ENCODE measurements at regions not wholly inside any gene's neighbourhood (a gene's known extent, or its start where the extent isn't known, plus 50 kb on each side); places are given as distances from the start of the nearest gene placed in this dataset.
"Not testable (repeated sequence)": the region's sequence is repeated elsewhere in the genome, so short reads cannot be mapped to it uniquely, and the experiment has no call there.

- TF ChIP-seq CTCF (IDR thresholded peaks at IDR 0.05), result no peak
- H3K4me1 Mint-ChIP-seq (ENCODE audit: low read depth), result no peaks in the 10 kb centered on the region
- H3K36me3 Mint-ChIP-seq (ENCODE audit: low read depth), result no peaks in the 10 kb centered on the region
Measured at GRCh38 chr1:74937176-74937575, 197.0 kb upstream of the LHX8 start.

GRCh38 chr1:74943046-74943445 is 191.1 kb upstream of the LHX8 start:
- H3K4me3 Mint-ChIP-seq, result no peak overlapping the region
- no peak overlapping the region for H3K27ac Mint-ChIP-seq
- H3K4me1 Mint-ChIP-seq (ENCODE audit: low read depth), result no peaks in the 10 kb centered on the region
- H3K27me3 Mint-ChIP-seq (ENCODE audit: insufficient read depth), result no peaks in the 10 kb centered on the region; the same call in none of the 2 replicates
- no peak for TF ChIP-seq CTCF (IDR thresholded peaks at IDR 0.05)
- H3K36me3 Mint-ChIP-seq (ENCODE audit: low read depth), result no peaks in the 10 kb centered on the region
- H3K9me3 Mint-ChIP-seq, result peaks cover 10% of the 10 kb centered on the region
- no peak for DNase-seq

More at GRCh38 chr1:74937176-74937575, 197.0 kb upstream of the LHX8 start:
- no peak for DNase-seq
- H3K27ac Mint-ChIP-seq, result no peak overlapping the region
- H3K4me3 Mint-ChIP-seq, result no peak overlapping the region
- H3K27me3 Mint-ChIP-seq (ENCODE audit: insufficient read depth), result no peaks in the 10 kb centered on the region
- no peaks in the 10 kb centered on the region; the same call in 1 of the 2 replicates for H3K9me3 Mint-ChIP-seq

GRCh38 chr1:74946388-74946787 is 187.8 kb upstream of the LHX8 start:
- H3K36me3 Mint-ChIP-seq (ENCODE audit: low read depth), result no peaks in the 10 kb centered on the region; the same call in 1 of the 2 replicates
- no peaks in the 10 kb centered on the region for H3K4me1 Mint-ChIP-seq (ENCODE audit: low read depth)
- H3K27me3 Mint-ChIP-seq (ENCODE audit: insufficient read depth), result no peaks in the 10 kb centered on the region; the same call in none of the 2 replicates
- H3K4me3 Mint-ChIP-seq, result no peak overlapping the region
- DNase-seq, result no peak
- H3K9me3 Mint-ChIP-seq, result peaks cover 24% of the 10 kb centered on the region
- no peak overlapping the region for H3K27ac Mint-ChIP-seq
- TF ChIP-seq CTCF (IDR thresholded peaks at IDR 0.05), result no peak

- not testable (repeated sequence) for DNase-seq; H3K27ac Mint-ChIP-seq; H3K36me3 Mint-ChIP-seq (ENCODE audit: low read depth); H3K4me1 Mint-ChIP-seq (ENCODE audit: low read depth); H3K27me3 Mint-ChIP-seq (ENCODE audit: insufficient read depth); H3K4me3 Mint-ChIP-seq
- peaks cover 22% of the 10 kb centered on the region for H3K9me3 Mint-ChIP-seq
Measured at GRCh38 chr1:74949348-74949747, 184.8 kb upstream of the LHX8 start.

GRCh38 chr1:74951981-74952380 is 182.2 kb upstream of the LHX8 start:
- H3K4me1 Mint-ChIP-seq (ENCODE audit: low read depth); H3K36me3 Mint-ChIP-seq (ENCODE audit: low read depth); DNase-seq; H3K4me3 Mint-ChIP-seq; H3K27me3 Mint-ChIP-seq (ENCODE audit: insufficient read depth); H3K27ac Mint-ChIP-seq: not testable (repeated sequence)
- peaks cover 26% of the 10 kb centered on the region for H3K9me3 Mint-ChIP-seq

GRCh38 chr1:74952786-74953185 is 181.4 kb upstream of the LHX8 start:
- no peaks in the 10 kb centered on the region for H3K27me3 Mint-ChIP-seq (ENCODE audit: insufficient read depth)
- H3K27ac Mint-ChIP-seq, result no peak overlapping the region
- H3K4me3 Mint-ChIP-seq, result no peak overlapping the region
- H3K4me1 Mint-ChIP-seq (ENCODE audit: low read depth), result no peaks in the 10 kb centered on the region
- no peak for TF ChIP-seq CTCF (IDR thresholded peaks at IDR 0.05)
- no peak for DNase-seq
- no peaks in the 10 kb centered on the region; the same call in 1 of the 2 replicates for H3K36me3 Mint-ChIP-seq (ENCODE audit: low read depth)
- peaks cover 26% of the 10 kb centered on the region for H3K9me3 Mint-ChIP-seq

GRCh38 chr1:74953622-74954021 is 180.6 kb upstream of the LHX8 start:
- DNase-seq, result no peak
- Mint-ChIP-seq H3K4me1 (ENCODE audit: low read depth) (no peaks in the 10 kb centered on the region), H3K36me3 (ENCODE audit: low read depth) (no peaks in the 10 kb centered on the region; the same call in 1 of the 2 replicates), H3K27ac (no peak overlapping the region), H3K9me3 (peaks cover 26% of the 10 kb centered on the region; the same call in 1 of the 2 replicates), H3K27me3 (ENCODE audit: insufficient read depth) (no peaks in the 10 kb centered on the region), H3K4me3 (no peak overlapping the region)
- no peak for TF ChIP-seq CTCF (IDR thresholded peaks at IDR 0.05)
